ENCODE measurements at regions not wholly inside any gene's neighbourhood (a gene's known extent, or its start where the extent isn't known, plus 50 kb on each side); places are given as distances from the start of the nearest gene placed in this dataset.

- TF ChIP-seq CTCF (IDR thresholded peaks at IDR 0.05) (no peak), POLR2A (IDR thresholded peaks at IDR 0.05) (no peak)
Observed at GRCh38 chr4:165678236-165678935, 194.7 kb upstream of the TLL1 start.

Data from lower leg skin (tissue), 3 donors.